Chondrocyte (in vitro differentiated cells): ENCODE measurements at regions not wholly inside any gene's neighbourhood (a gene's known extent, or its start where the extent isn't known, plus 50 kb on each side); places are given as distances from the start of the nearest gene placed in this dataset.

Source experiments
- DNase-seq: peaks from one replicate; pipeline ENCODE4 v3.0.0; 2021; ENCODE audit warnings: mixed read lengths, low spot score
- H3K27ac Mint-ChIP-seq: one replicate; pipeline ENCODE4 v1.8.0; 2021; ENCODE audit warnings: mild to moderate bottlenecking, moderate library complexity, mixed read lengths; ENCODE audit not compliant: unreplicated experiment
- H3K27me3 Mint-ChIP-seq: 2 replicates; pipeline ENCODE4 v1.8.0; 2021; ENCODE audit warnings: low read depth, mixed read lengths
- H3K36me3 Mint-ChIP-seq: 2 replicates; pipeline ENCODE4 v1.8.0; 2021; ENCODE audit warnings: low read depth, mixed read lengths
- H3K4me1 Mint-ChIP-seq: 2 replicates; pipeline ENCODE4 v1.8.0; 2021; ENCODE audit warnings: low read depth, mild to moderate bottlenecking, mixed read lengths
- H3K4me3 Mint-ChIP-seq: one replicate; pipeline ENCODE4 v1.8.0; 2021; ENCODE audit warnings: mild to moderate bottlenecking, moderate library complexity, mixed read lengths; ENCODE audit not compliant: unreplicated experiment
- H3K9me3 Mint-ChIP-seq: 2 replicates; pipeline ENCODE4 v1.8.0; 2021; ENCODE audit warnings: low read depth, mixed read lengths
- CTCF ChIP-seq: fragments of 200-600 bp; sonication (generic); IDR thresholded peaks from 2 replicates; pipeline ENCODE4 v1.5.0; 2021; ENCODE audit warnings: antibody characterized with exemption, mild to moderate bottlenecking, moderate library complexity

GRCh38 chr14:73780896-73781295 is 66.7 kb upstream of the PNMA1 start:
- H3K36me3 Mint-ChIP-seq, result peaks cover 2% of the 10 kb centered on the region
- H3K27me3 Mint-ChIP-seq, result no peaks in the 10 kb centered on the region
- H3K4me1 Mint-ChIP-seq, result peaks cover 56% of the 10 kb centered on the region
- no peak for TF ChIP-seq CTCF
- H3K9me3 Mint-ChIP-seq, result no peaks in the 10 kb centered on the region
- H3K27ac Mint-ChIP-seq, result no peak overlapping the region
- DNase-seq, result no peak
- no peak overlapping the region for H3K4me3 Mint-ChIP-seq

GRCh38 chr14:73780391-73780790 is 66.2 kb upstream of the PNMA1 start:
- no peaks in the 10 kb centered on the region for H3K9me3 Mint-ChIP-seq
- peaks cover 2% of the 10 kb centered on the region for H3K36me3 Mint-ChIP-seq
- H3K27ac Mint-ChIP-seq, result no peak overlapping the region
- H3K4me1 Mint-ChIP-seq, result peaks cover 56% of the 10 kb centered on the region
- no peaks in the 10 kb centered on the region for H3K27me3 Mint-ChIP-seq
- no peak for TF ChIP-seq CTCF
- DNase-seq, result no peak
- H3K4me3 Mint-ChIP-seq, result no peak overlapping the region

GRCh38 chr14:73778736-73779135 is 64.6 kb upstream of the PNMA1 start:
- no peak for DNase-seq
- Mint-ChIP-seq H3K27ac (no peak overlapping the region), H3K36me3 (peaks cover 2% of the 10 kb centered on the region), H3K4me3 (no peak overlapping the region), H3K27me3 (no peaks in the 10 kb centered on the region), H3K4me1 (peaks cover 50% of the 10 kb centered on the region), H3K9me3 (no peaks in the 10 kb centered on the region)
- no peak for TF ChIP-seq CTCF

GRCh38 chr14:73777420-73777819 is 63.2 kb upstream of the PNMA1 start:
- Mint-ChIP-seq H3K27ac (peak overlapping the region; percentile 66), H3K36me3 (peaks cover 2% of the 10 kb centered on the region), H3K9me3 (no peaks in the 10 kb centered on the region), H3K4me1 (peaks cover 38% of the 10 kb centered on the region), H3K4me3 (no peak overlapping the region), H3K27me3 (no peaks in the 10 kb centered on the region)
- TF ChIP-seq CTCF, result peak; percentile 16
- DNase-seq, result no peak

GRCh38 chr14:73776194-73776537 is 62.0 kb upstream of the PNMA1 start:
- H3K27ac Mint-ChIP-seq, result peak overlapping the region; percentile 36
- peaks cover 40% of the 10 kb centered on the region for H3K4me1 Mint-ChIP-seq
- DNase-seq, result no peak
- H3K4me3 Mint-ChIP-seq, result no peak overlapping the region
- H3K27me3 Mint-ChIP-seq, result no peaks in the 10 kb centered on the region
- H3K9me3 Mint-ChIP-seq, result no peaks in the 10 kb centered on the region
- H3K36me3 Mint-ChIP-seq, result peaks cover 2% of the 10 kb centered on the region
- TF ChIP-seq CTCF, result no peak
